NCI-H526 (cell line): ENCODE measurements at regions not wholly inside any gene's neighbourhood (a gene's known extent, or its start where the extent isn't known, plus 50 kb on each side); places are given as distances from the start of the nearest gene placed in this dataset.

ENCODE experiments used
- DNase-seq, 2 experiments: peaks; one replicate each; lab custom pipeline; 2025; lab: John Stamatoyannopoulos, UW

- no peak for DNase-seq
Measured at GRCh38 chr4:19151684-19152083, 1100.0 kb upstream of the SLIT2 start.

GRCh38 chr4:19146038-19146437 is 1105.7 kb upstream of the SLIT2 start:
- DNase-seq: no peak

GRCh38 chr4:19135895-19136633 is 1114.5 kb upstream of the LCORL start:
- DNase-seq: no peak

- no peak for DNase-seq
Measured at GRCh38 chr4:19134685-19135084, 1113.1 kb upstream of the LCORL start.

GRCh38 chr4:19133315-19133714 is 1111.8 kb upstream of the LCORL start:
- no peak for DNase-seq

GRCh38 chr4:19130866-19131265 is 1109.3 kb upstream of the LCORL start:
- DNase-seq: no peak

GRCh38 chr4:19128176-19128575 is 1106.6 kb upstream of the LCORL start:
- no peak for DNase-seq

- no peak for DNase-seq
Measured at GRCh38 chr4:19126903-19127302, 1105.3 kb upstream of the LCORL start.

- DNase-seq: no peak
Measured at GRCh38 chr4:19123681-19124080, 1102.1 kb upstream of the LCORL start.

GRCh38 chr4:19119904-19120560 is 1098.5 kb upstream of the LCORL start:
- no peak for DNase-seq

- DNase-seq: no peak
Measured at GRCh38 chr4:19117022-19117421, 1095.5 kb upstream of the LCORL start.

GRCh38 chr4:19104176-19104575 is 1082.6 kb upstream of the LCORL start:
- no peak for DNase-seq

- DNase-seq: no peak
Measured at GRCh38 chr4:19095491-19096046, 1074.0 kb upstream of the LCORL start.

GRCh38 chr4:19093951-19094350 is 1072.4 kb upstream of the LCORL start:
- DNase-seq: no peak

GRCh38 chr4:19092797-19093196 is 1071.2 kb upstream of the LCORL start:
- no peak for DNase-seq

GRCh38 chr4:19074036-19074435 is 1052.5 kb upstream of the LCORL start:
- DNase-seq: no peak

- no peak for DNase-seq
Measured at GRCh38 chr4:19063662-19064061, 1042.1 kb upstream of the LCORL start.

GRCh38 chr4:19054916-19055315 is 1033.4 kb upstream of the LCORL start:
- DNase-seq: no peak

GRCh38 chr4:19051831-19052230 is 1030.3 kb upstream of the LCORL start:
- no peak for DNase-seq

GRCh38 chr4:19047279-19047880 is 1025.8 kb upstream of the LCORL start:
- DNase-seq: no peak

- no peak for DNase-seq
Measured at GRCh38 chr4:19039816-19040215, 1018.3 kb upstream of the LCORL start.

GRCh38 chr4:19038231-19038630 is 1016.7 kb upstream of the LCORL start:
- no peak for DNase-seq
